OCI-LY7 (cell line): ENCODE measurements at regions not wholly inside any gene's neighbourhood (a gene's known extent, or its start where the extent isn't known, plus 50 kb on each side); places are given as distances from the start of the nearest gene placed in this dataset.
"Not testable (repeated sequence)": the region's sequence is repeated elsewhere in the genome, so short reads cannot be mapped to it uniquely, and the experiment has no call there.

ENCODE experiments used
- EZH2phosphoT487 ChIP-seq: fragments of 200-600 bp; sonication (generic); IDR thresholded peaks from 2 replicates; pipeline ENCODE4 v1.6.1; 2018; ENCODE audit warnings: low read depth, borderline replicate concordance, mild to moderate bottlenecking, mixed run types, antibody characterized with exemption, low read length, moderate library complexity, mixed read lengths
- TF ChIP-seq, protein P1 (sequence below): fragments of 200-600 bp; sonication (generic); conservative IDR thresholded peaks from 2 replicates; pipeline ENCODE4 v1.5.1; 2014; ENCODE audit warnings: mild to moderate bottlenecking, antibody characterized with exemption, low read length, moderate library complexity, mixed read lengths

DNA sequence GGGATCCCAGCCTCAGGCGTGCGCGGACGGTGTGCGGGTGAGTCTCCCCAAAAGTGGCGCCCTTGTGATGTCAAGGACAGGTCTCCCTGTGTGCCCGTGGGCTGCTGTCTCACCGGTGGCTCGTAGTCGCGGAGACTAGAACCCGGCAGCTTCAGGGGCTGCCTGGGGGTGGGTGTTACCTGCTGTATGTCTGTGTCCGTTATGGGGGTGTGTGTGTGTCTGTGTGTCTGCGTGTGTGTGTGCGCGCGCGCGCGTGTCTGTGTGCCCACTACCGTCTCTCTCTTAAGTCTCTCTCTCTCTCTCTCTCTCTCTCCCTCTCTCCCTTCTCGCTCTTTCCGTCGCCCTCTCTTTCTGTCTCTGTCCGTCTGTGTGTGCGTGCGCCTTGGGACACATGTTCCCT, 170.0 kb upstream of the ZNG1F start:
- TF ChIP-seq, protein P1, sequence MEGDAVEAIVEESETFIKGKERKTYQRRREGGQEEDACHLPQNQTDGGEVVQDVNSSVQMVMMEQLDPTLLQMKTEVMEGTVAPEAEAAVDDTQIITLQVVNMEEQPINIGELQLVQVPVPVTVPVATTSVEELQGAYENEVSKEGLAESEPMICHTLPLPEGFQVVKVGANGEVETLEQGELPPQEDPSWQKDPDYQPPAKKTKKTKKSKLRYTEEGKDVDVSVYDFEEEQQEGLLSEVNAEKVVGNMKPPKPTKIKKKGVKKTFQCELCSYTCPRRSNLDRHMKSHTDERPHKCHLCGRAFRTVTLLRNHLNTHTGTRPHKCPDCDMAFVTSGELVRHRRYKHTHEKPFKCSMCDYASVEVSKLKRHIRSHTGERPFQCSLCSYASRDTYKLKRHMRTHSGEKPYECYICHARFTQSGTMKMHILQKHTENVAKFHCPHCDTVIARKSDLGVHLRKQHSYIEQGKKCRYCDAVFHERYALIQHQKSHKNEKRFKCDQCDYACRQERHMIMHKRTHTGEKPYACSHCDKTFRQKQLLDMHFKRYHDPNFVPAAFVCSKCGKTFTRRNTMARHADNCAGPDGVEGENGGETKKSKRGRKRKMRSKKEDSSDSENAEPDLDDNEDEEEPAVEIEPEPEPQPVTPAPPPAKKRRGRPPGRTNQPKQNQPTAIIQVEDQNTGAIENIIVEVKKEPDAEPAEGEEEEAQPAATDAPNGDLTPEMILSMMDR, result not testable (repeated sequence)
- TF ChIP-seq EZH2phosphoT487, result not testable (repeated sequence)
